VCaP (cell line): ENCODE measurements at regions not wholly inside any gene's neighbourhood (a gene's known extent, or its start where the extent isn't known, plus 50 kb on each side); places are given as distances from the start of the nearest gene placed in this dataset.

Source experiments
- H3K27ac ChIP-seq: fragments of 450-650 bp; 2 replicates; pipeline ENCODE4 v1.5.1; 2017
- CTCF ChIP-seq: fragments of 450-650 bp; conservative IDR thresholded peaks from 2 replicates; pipeline ENCODE4 v1.5.1; 2017; ENCODE audit warnings: mild to moderate bottlenecking, moderate library complexity

- H3K27ac ChIP-seq, result no peak overlapping the region
These were observed 648.6 kb upstream of the AGA start for GRCh38 chr4:178090640-178091411.

GRCh38 chr4:178102139-178102538 is 659.9 kb upstream of the AGA start:
- H3K27ac ChIP-seq, result no peak overlapping the region
- TF ChIP-seq CTCF, result no peak

More at GRCh38 chr4:178090640-178091411, 648.6 kb upstream of the AGA start:
- no peak for TF ChIP-seq CTCF

GRCh38 chr4:178105242-178105641 is 663.0 kb upstream of the AGA start:
- no peak overlapping the region for H3K27ac ChIP-seq
- no peak for TF ChIP-seq CTCF

DNA sequence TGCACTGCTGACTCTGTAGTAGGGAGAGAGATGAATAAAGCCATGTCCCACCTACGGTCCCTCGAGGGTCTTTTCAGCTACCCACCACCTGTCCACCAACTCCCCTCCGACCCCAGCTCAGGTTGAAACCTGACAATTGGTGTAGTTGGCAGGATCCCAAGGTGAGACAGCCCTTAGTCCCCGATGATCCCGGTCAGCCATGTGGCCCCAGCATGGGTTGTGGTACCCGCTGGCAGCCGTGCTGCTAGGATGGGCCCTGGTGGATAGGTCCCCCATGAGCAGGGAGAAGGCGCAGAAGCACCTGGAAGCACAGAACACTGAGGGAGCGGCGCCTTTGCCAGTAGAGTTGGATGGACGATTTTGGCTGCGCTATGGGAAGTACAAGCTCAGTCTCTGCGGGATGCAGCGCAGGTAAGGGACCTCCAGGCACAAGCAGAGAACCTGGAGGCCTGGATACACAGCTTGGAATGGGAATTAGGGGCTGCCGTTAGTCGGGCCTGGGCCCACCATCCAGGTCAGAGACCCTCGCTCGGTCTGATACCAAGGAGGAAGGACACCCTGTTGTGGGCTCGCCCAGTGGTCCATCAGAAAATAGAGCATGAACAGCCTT is 694.6 kb upstream of the AGA start:
- TF ChIP-seq CTCF, result no peak
- H3K27ac ChIP-seq, result no peak overlapping the region

GRCh38 chr4:178137732-178138471 is 695.7 kb upstream of the AGA start:
- H3K27ac ChIP-seq, result no peak overlapping the region
- TF ChIP-seq CTCF, result no peak

GRCh38 chr4:178138491-178138890 is 696.3 kb upstream of the AGA start:
- TF ChIP-seq CTCF, result no peak
- H3K27ac ChIP-seq, result no peak overlapping the region

DNA sequence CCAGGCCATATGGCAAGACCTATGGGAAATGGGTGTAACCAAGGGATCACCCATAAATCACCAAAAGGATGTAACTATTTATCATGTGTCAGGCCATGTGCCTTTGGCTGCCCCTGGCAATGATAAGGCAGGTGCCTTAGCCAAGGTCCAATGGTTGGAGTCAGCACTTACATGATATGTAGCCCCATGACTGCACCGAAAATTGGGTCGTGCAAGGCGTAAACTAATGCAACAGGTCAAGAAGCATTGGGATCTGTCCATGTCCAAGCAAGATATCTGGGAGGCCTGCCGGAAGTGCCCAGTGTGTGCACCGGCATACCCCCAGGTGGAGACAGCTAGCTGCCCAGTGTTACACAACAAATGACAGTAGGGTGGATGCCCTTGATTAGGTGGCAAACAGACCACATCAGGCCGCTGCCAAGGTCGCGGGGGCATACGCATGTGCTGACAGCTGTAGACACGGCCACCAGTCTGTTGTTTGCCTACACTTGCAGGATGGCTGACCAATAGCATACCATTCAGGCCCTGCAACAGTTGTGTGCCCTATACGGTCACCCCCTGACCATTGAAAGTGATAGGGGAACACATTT is 698.2 kb upstream of the AGA start:
- H3K27ac ChIP-seq, result no peak overlapping the region
- no peak for TF ChIP-seq CTCF
